GM23338 (cell line): ENCODE measurements at regions not wholly inside any gene's neighbourhood (a gene's known extent, or its start where the extent isn't known, plus 50 kb on each side); places are given as distances from the start of the nearest gene placed in this dataset.

Source experiments
- ATAC-seq: fragments of 200-7000 bp; cut with Tn5 transposase; 3 replicates; pipeline ENCODE4 v1.9.1; 2020
- DNase-seq: peaks from one replicate; pipeline ENCODE4 v3.0.0-alpha.2; 2015; ENCODE audit warnings: low spot score
- H2AFZ ChIP-seq: fragments of 200-600 bp; sonication (generic); 2 replicates; pipeline ENCODE4 v1.8.0; 2016; ENCODE audit warnings: antibody characterized with exemption, mild to moderate bottlenecking, moderate library complexity
- H3F3A ChIP-seq: fragments of 200-600 bp; sonication (generic); replicated peaks from 2 replicates; pipeline ENCODE4 v1.8.0; 2017; ENCODE audit warnings: antibody characterized with exemption, mixed run types, low read depth
- H3K27ac ChIP-seq: fragments of 200-600 bp; sonication (generic); 2 replicates; pipeline ENCODE4 v1.6.1; 2016; ENCODE audit warnings: low read depth
- H3K27me3 ChIP-seq: fragments of 200-600 bp; sonication (generic); 2 replicates; pipeline ENCODE4 v1.8.0; 2016; ENCODE audit warnings: mild to moderate bottlenecking, mixed run types, moderate library complexity; ENCODE audit not compliant: insufficient read depth
- H3K36me3 ChIP-seq: fragments of 200-600 bp; sonication (generic); 2 replicates; pipeline ENCODE4 v1.8.0; 2016; ENCODE audit warnings: mild to moderate bottlenecking; ENCODE audit not compliant: insufficient read depth
- H3K4me1 ChIP-seq: fragments of 200-600 bp; sonication (generic); 2 replicates; pipeline ENCODE4 v1.8.0; 2016; ENCODE audit warnings: mild to moderate bottlenecking, moderate library complexity; ENCODE audit not compliant: insufficient read depth
- H3K4me2 ChIP-seq: fragments of 200-600 bp; sonication (generic); 2 replicates; pipeline ENCODE4 v1.7.1; 2017; ENCODE audit warnings: mixed run types
- H3K4me3 ChIP-seq: fragments of 200-600 bp; sonication (generic); 2 replicates; pipeline ENCODE4 v1.6.1; 2016; ENCODE audit warnings: mixed run types
- H3K79me2 ChIP-seq: fragments of 200-600 bp; sonication (generic); replicated peaks from 2 replicates; pipeline ENCODE4 v1.8.0; 2017; ENCODE audit warnings: mild to moderate bottlenecking; ENCODE audit not compliant: insufficient read depth
- H3K9me2 ChIP-seq: fragments of 200-600 bp; sonication (generic); 2 replicates; pipeline ENCODE4 v1.8.0; 2017; ENCODE audit not compliant: insufficient read depth
- H4K20me1 ChIP-seq: fragments of 200-600 bp; sonication (generic); replicated peaks from 2 replicates; pipeline ENCODE4 v1.8.0; 2017; ENCODE audit warnings: mild to moderate bottlenecking; ENCODE audit not compliant: insufficient read depth
- H3K27ac Mint-ChIP-seq: 2 replicates; pipeline ENCODE4 v1.8.0; 2020; ENCODE audit warnings: inconsistent platforms, mild to moderate bottlenecking, moderate library complexity, mixed read lengths
- H3K27me3 Mint-ChIP-seq: 3 replicates; pipeline ENCODE4 v1.8.0; 2022; ENCODE audit warnings: low read depth, mild to moderate bottlenecking, moderate library complexity, mixed read lengths, inconsistent platforms; ENCODE audit not compliant: insufficient read depth, poor library complexity
- H3K36me3 Mint-ChIP-seq: 3 replicates; pipeline ENCODE4 v1.8.0; 2021; ENCODE audit warnings: low read depth, mild to moderate bottlenecking, inconsistent platforms, moderate library complexity, mixed read lengths
- H3K4me1 Mint-ChIP-seq: 3 replicates; pipeline ENCODE4 v1.8.0; 2020; ENCODE audit warnings: mild to moderate bottlenecking, inconsistent platforms, mixed read lengths
- H3K4me3 Mint-ChIP-seq: 3 replicates; pipeline ENCODE4 v1.8.0; 2021; ENCODE audit warnings: moderate library complexity, mild to moderate bottlenecking, inconsistent platforms, mixed read lengths
- H3K9me3 Mint-ChIP-seq: 3 replicates; pipeline ENCODE4 v1.8.0; 2020; ENCODE audit warnings: moderate library complexity, mild to moderate bottlenecking, inconsistent platforms, mixed read lengths
- EZH2 ChIP-seq: fragments of 200-600 bp; sonication (generic); IDR thresholded peaks from one replicate; pipeline ENCODE4 v1.8.0; 2017; ENCODE audit warnings: antibody characterized with exemption, mild to moderate bottlenecking, low read depth; ENCODE audit not compliant: unreplicated experiment
- JUNB ChIP-seq: IDR thresholded peaks from one replicate; pipeline ENCODE4 v1.6.1; 2016; ENCODE audit warnings: antibody characterized with exemption; ENCODE audit not compliant: unreplicated experiment
- NANOG ChIP-seq: IDR thresholded peaks from 2 replicates; pipeline ENCODE4 v1.6.1; 2016; ENCODE audit warnings: antibody characterized with exemption, borderline replicate concordance
- POLR2AphosphoS5 ChIP-seq: IDR thresholded peaks from 2 replicates; pipeline ENCODE4 v1.6.1; 2016; ENCODE audit warnings: antibody characterized with exemption, low read depth
- ZNF462 ChIP-seq: fragments of 250-450 bp; sonication (Bioruptor Pico); IDR thresholded peaks from 2 replicates; pipeline ENCODE4 v1.5.0; 2020; ENCODE audit warnings: mild to moderate bottlenecking, moderate library complexity
- TF ChIP-seq, protein P1 (sequence below): IDR thresholded peaks from 2 replicates; pipeline ENCODE4 v1.6.1; 2016; ENCODE audit warnings: antibody characterized with exemption

GRCh38 chr10:4057725-4058513 lies 272.9 kb upstream of the KLF6 start:
- Mint-ChIP-seq H3K36me3 (no peaks in the 10 kb centered on the region), H3K27me3 (peaks cover 1% of the 10 kb centered on the region), H3K4me1 (no peaks in the 10 kb centered on the region), H3K9me3 (no peaks in the 10 kb centered on the region), H3K27ac (no peak overlapping the region), H3K4me3 (no peak overlapping the region)
- no peaks in the 10 kb centered on the region for H4K20me1 ChIP-seq
- H3K79me2 ChIP-seq, result no peaks in the 10 kb centered on the region
- no peaks in the 10 kb centered on the region for H3K36me3 ChIP-seq
- DNase-seq (no peak), ATAC-seq (no peak)
- H3F3A ChIP-seq, result no peaks in the 10 kb centered on the region
- H3K4me2 ChIP-seq, result no peak overlapping the region
- H3K9me2 ChIP-seq, result 0 out of 2 replicates have a peak, but pooled peaks cover 4% of the 10 kb centered on the region
- H2AFZ ChIP-seq, result no peak overlapping the region
- H3K4me1 ChIP-seq, result no peaks in the 10 kb centered on the region
- H3K27ac ChIP-seq, result no peak overlapping the region
- TF ChIP-seq ZNF462 (CRISPR knock-in tag) (no peak), EZH2 (no peak)
- TF ChIP-seq, protein P1, sequence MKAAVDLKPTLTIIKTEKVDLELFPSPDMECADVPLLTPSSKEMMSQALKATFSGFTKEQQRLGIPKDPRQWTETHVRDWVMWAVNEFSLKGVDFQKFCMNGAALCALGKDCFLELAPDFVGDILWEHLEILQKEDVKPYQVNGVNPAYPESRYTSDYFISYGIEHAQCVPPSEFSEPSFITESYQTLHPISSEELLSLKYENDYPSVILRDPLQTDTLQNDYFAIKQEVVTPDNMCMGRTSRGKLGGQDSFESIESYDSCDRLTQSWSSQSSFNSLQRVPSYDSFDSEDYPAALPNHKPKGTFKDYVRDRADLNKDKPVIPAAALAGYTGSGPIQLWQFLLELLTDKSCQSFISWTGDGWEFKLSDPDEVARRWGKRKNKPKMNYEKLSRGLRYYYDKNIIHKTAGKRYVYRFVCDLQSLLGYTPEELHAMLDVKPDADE, result no peak
- no peaks in the 10 kb centered on the region for H3K27me3 ChIP-seq
- H3K4me3 ChIP-seq, result no peak overlapping the region

- Histone ChIP-seq H4K20me1 (no peaks in the 10 kb centered on the region), H3K9me2 (0 out of 2 replicates have a peak, but pooled peaks cover 2% of the 10 kb centered on the region), H3F3A (no peaks in the 10 kb centered on the region), H3K27me3 (no peaks in the 10 kb centered on the region), H3K4me1 (no peaks in the 10 kb centered on the region), H3K27ac (no peak overlapping the region), H3K36me3 (no peaks in the 10 kb centered on the region), H3K4me3 (no peak overlapping the region), H3K79me2 (no peaks in the 10 kb centered on the region), H3K4me2 (no peak overlapping the region), H2AFZ (no peak overlapping the region)
- Mint-ChIP-seq H3K4me1 (no peaks in the 10 kb centered on the region), H3K4me3 (no peak overlapping the region), H3K27ac (no peak overlapping the region), H3K27me3 (peaks cover 1% of the 10 kb centered on the region), H3K36me3 (no peaks in the 10 kb centered on the region), H3K9me3 (no peaks in the 10 kb centered on the region)
- DNase-seq (no peak), ATAC-seq (no peak)
- TF ChIP-seq NANOG (no peak), POLR2AphosphoS5 (no peak), JUNB (no peak)
Measured at GRCh38 chr10:4057021-4057420, 272.0 kb upstream of the KLF6 start.
